GM19372 (cell line): ENCODE measurements at regions not wholly inside any gene's neighbourhood (a gene's known extent, or its start where the extent isn't known, plus 50 kb on each side); places are given as distances from the start of the nearest gene placed in this dataset.
"Not testable (repeated sequence)": the region's sequence is repeated elsewhere in the genome, so short reads cannot be mapped to it uniquely, and the experiment has no call there.

Experiments used
- ATAC-seq: cut with Tn5 transposase; IDR thresholded peaks from one replicate; pipeline ENCODE4 v1.9.1; 2021; ENCODE audit warnings: mild to moderate bottlenecking, low read depth, moderate library complexity; ENCODE audit not compliant: unreplicated experiment

DNA sequence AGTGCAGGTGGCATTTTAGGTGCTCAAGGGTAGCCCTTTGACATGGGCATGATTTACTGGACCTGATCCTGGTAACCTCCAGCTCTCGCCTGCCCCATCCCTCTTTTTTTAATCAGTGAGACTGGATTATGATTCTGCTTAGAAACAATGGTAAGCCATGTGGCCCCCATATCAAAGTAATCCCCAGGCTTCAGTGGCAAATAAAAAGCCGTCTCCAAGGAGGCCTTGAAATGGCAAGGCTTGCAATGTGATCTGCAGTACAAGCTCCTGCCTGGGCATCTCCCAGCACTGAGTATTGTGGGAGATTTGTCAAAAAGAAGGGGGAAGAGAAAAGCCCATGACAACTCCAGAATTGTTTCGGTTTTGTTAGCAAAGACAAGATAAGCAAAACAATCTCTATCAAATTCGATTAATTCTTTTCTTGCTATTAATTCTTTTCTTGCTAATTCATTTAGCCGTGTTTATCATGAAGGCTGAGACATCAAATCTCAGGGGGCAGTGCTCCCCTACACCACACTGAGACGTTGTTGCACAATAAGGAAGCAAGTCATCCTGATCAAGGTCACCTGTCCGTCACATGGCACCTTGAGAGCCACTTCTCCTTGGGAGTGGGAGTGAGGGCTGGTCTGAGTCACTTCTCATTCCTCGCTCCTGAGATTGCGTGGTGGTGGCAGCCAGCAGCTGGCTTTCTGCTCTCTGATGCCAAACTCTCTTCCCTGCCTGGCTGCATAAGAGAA, 312.7 kb upstream of the GATB start:
- no peak for ATAC-seq

DNA sequence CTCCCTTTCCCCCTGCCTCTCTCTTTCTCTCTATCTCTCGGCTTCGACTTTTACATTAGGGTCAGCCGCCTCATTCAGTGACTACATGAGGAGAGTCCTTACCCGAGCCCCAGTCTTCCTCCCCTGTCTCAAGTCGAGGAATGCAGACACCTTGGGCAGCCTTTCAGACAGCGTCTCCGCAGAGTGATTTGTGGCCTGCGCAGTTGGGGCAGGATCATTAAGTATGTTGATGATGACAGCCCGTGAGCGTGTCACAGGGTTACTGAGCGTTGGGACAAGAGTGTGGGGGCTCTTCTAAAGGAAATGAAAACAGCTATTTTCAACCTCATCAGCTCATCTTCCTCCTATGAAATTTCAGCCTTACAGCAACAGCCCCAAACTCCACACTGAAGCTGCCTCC, 312.1 kb upstream of the GATB start:
- no peak for ATAC-seq

DNA sequence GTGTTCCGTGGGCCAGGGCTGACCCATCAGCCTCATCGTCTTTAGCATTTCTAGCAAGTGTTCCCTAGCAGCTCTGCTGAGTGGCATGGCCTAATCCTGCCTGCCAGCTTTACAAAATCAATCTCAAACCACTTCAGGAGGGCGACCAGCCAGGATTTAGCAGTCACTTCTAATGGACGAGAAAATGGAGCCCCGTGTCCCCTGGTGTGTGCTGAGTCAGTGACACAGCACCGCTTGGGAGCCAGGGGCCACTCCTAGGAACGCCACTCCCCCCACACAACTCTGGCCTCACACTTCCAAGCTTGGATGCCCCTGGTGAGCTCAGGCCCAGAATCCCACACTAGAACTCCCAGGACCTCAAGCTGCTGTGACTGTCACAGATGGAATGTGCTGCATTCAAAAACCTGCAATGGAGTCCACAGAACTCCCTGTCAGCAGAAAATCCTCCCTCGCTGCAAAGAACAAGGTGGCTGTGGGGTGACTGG, 311.2 kb upstream of the GATB start:
- ATAC-seq, result no peak

DNA sequence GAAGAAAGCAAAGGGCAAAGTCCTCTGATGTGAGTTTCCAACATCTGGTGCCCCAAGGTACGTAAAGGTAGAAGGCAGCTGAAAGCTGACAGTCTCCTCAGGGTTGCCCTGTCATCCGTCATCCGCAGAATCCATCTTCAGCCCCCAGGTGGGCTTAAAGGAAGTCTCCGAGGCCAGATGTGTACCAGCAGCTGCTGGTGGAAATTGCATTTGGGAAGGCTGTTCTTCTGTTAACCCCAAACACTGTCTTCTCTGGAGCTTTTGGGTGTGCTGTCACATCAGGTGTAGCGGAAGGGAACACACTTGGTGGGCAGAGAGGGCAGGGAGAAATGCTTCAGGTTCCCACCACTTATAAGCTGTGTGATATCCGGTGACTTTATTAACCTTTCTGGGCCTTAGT, 310.0 kb upstream of the GATB start:
- ATAC-seq, result no peak

DNA sequence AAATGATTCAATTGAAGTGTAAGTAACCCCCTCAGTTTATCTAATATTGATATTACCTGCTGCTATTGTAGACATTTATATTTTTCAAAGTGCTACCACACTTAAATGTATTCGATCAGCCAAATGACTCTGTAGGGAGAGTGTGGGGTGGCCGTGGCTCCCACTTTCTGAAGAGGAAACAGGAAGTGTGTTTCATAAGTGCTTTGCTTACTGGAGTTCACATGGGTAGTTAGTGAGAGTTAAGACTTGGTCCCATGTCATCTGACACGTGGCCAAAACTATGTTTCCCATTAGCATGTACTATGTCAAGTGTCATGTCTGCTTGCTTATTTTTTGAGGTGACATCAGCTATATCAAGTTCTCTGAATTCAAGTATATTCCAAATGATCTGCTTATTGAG, 308.1 kb upstream of the GATB start:
- ATAC-seq, result no peak

DNA sequence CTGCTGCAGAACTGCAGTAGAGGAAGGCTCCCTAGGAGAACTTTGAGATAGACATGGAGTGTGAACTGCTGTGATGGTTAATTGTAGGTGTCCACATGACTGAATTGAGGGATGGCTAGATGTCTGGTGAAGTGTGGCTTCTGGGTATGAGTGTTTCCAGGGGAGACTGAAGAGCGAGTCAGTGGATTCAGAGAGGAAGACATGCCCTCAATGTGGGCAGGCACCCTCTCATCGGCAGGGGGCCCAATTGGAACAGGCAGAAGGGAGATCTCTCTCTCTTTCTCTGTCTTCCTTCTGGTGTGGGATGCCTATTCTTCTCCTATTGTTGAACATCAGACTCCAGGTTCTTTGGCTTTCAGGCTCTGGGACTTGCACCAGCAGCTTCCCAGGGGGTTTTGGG, 304.7 kb upstream of the GATB start:
- ATAC-seq, result no peak

DNA sequence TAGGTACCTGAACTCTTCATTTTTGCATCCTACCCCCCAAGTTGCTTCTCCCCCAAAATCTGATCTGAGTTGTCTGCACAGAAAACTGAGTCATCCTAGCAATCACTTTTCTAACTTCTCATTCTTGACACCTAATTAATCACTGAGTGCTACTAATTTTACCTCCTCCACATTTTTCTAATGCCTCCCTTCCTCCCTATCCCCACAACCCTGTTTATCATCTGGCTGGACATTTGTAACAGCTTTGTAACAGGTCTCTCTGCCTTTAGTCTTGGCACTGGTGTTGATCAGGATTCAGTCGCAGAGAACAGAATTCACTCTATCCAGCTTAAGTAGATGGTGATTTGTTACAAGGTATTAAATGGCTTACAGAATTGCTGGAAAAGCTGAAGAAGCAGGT, 303.9 kb upstream of the GATB start:
- no peak for ATAC-seq

DNA sequence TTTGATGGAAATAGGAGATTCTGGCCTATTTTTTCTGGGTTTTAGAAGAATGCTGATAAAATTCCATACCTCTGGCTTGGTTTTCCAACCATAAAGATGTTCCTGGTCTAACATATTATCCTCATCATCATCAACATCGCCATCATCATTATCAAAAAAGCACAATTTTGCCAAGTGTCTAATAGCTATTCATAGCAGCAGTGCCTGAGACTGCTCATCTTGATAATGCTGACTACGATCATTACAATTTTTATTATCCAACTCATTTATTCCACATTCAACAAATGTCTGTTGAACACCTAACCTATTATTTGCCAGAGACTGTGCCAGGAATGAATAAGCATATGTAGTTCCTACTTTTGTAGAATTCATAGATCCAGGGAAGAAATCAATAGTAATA, 303.5 kb upstream of the GATB start:
- ATAC-seq, result no peak

DNA sequence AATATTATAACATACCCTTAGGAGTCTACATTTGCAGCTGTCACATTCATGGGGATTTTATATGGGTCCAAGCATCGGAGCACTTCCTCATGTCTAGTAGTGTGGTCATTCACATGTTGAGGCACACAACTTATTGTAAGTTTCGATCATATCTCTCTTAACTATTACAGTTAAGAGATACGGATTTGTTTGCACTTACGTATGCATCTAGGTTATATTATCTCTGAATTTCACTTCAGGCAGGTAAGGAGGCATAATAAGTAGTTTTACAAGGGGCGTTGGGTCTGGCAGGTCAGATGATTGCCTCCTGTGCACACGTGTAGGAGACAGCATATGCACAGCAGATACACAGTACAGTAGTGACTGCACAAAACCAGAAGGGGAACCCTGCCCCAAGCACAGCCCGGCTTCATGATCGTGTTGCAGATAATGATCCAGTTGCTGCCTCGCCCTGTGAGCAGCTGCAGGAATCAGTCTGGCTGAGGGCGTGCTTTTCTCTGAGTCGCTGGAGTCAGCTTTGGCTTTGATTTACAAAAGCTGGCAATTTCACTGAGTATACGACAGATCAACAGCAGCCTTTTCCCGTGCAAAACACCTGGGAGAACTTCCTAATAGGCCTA, 302.9 kb upstream of the GATB start:
- ATAC-seq, result no peak

DNA sequence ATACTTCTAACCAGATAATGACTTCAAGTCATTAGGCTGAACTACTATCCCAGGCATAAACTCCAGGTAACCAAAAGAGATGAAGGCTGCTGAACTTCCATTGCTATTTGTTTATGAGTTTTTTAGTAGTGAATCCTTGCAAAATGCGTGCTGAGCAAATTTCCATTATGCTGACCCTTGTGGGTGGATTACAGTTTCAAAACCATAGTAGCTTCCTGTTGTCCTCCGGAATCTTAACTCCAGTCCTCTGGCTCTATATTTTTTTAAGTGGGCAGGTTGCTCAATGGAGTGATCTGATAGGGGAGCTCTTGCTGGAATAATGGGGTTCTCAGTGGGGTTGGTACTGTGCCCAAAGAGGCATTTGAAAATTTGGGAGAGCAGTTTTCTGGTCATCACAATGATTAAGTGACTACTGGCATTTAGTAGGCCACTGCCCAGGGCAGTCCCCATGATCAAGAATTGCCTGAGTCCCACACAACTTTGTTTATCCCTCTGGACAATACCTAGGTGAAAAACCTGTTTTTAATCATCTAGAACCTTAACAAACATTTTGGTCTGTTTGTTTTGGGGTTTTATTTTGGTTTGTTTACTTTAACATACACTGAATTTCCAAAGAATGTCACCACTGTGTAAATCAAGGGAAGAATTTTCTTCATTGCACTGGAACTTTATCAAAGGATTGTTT, 302.3 kb upstream of the GATB start:
- no peak for ATAC-seq

DNA sequence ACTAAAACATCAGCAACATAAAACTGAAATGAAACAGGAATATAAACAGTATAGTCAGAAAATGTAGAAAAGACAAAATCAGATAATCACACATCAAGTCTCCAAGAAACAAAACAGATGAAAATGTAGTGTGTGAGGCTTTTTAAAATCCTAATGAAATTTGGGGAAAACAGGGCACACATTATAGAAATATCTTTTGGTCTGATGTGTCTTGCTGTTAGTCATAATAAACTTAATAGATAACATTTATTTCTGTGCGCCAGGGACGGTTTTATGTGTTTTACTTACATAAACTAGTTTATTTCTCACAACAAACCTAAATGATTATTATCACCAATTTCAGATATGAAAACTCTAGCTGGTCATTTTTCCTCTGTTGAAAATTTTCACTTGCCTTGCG, 293.9 kb upstream of the GATB start:
- no peak for ATAC-seq

DNA sequence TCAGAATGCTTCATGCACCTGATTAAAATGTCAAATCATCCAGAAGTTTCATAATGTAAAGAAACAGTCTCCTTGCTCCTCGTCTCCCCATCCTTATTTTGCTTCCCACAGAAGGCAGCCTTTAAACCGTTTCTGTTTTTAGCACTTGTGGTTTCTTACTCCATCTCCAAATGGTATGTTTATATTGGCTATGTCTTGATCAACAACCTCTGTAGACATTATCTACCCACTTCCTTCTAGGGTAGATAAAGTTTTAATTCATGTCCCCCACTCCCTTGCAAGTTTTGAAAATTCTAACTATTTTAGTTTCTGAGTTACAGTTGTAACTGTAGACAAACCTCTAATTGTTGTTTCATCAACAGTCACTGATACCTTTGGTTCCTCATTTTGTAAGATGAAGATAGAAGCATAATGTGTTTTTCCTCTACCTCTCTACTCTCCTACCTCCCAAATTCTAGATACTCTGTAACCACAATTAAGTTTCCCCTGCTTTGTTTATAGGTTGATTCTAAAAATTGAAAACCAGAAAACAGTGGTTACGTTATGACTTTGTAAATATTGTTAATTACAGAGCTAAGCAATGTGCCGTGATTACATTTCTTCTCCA, 291.7 kb upstream of the GATB start:
- ATAC-seq, result no peak

DNA sequence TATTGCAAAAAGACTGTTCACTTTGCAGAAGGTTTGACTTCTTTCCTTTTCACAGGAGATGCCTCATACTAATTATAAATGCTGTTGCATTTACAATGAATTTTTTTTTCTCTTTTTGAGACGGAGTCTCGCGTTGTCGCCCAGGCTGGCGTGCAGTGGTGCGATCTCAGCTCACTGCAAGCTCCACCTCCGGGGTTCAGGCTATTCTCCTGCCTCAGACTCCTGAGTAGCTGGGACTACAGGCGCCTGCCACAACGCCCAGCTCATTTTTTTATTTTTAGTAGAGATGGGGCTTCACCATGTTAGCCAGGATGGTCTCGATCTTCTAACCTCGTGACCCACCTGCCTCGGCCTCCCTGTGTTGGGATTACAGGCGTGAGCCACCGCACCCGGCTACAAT, 290.5 kb upstream of the GATB start:
- not testable (repeated sequence) for ATAC-seq

DNA sequence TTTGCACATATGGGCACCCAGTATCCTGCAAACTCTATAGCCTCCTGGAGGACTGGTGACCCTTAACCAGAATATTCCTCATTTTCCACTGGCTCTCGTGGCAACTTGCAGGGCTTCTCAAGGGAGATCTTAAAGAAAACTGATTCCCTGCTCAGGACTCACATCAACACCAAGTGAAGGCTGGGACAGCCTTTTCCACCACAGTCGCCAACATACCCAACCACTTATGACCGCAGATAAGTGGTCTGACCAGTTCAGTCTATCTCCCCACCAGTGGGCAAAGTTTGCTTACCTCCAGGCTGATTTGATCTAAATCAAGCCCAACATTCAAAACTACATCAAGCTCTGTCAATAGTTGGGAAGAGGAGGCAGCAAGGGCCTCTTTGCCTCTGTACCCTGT, 289.3 kb upstream of the GATB start:
- ATAC-seq, result no peak

DNA sequence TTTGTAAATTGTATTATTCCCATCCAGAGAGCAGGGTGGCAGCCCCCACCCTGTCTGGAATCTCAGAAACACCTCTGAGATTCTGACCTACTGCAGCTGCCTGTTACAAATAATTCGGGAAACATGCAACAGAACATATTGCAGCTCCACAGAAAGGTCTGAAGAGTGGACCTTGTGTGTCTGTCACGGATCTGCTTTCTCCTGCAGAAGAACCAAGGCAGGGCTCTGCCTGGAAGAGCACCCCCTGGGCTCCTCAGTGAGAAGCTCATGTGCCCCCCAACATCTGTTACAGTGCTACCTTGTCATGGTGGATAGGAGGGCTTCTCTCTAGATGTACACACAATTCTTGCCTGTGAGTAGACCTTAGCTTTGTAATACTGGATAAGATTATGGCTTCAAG, 286.6 kb upstream of the GATB start:
- no peak for ATAC-seq

DNA sequence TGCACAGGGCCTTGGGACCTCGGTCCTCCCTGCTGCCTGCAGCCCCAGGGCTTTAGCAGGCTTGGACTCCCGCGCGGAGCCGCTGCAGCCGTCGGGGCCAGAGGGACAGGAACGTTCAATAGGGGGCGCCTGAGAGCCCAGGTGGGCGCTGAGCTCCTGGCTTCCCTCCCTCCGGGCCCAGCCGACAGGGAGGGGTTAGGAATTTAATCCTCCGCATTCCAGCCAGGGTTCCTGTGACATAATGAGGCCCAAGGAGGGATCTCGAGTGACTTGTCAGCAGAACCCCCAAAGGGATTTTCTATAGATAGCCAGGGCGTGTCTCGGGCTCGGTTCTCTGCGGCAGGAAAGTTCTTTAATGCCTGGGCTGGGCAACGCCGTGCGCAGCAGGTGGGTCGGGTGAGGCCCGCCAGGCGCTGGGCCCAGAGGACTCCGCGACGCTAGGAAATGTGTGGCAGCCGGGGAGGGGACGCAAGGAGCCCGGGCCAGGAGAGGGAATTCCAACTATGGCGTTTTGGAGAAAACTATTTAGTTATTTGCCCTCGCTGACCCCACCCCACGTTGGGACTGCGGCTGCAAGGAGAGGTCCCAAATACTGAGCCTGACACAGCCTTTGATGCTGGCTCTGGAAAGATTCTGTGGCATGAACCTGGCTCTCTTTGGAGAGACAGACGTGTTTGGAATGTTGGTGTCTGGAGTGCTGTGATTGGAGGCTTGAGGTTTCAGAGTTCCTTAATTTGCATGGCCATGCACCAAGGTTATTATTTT, 285.2 kb upstream of the GATB start:
- peak; percentile 51 for ATAC-seq

DNA sequence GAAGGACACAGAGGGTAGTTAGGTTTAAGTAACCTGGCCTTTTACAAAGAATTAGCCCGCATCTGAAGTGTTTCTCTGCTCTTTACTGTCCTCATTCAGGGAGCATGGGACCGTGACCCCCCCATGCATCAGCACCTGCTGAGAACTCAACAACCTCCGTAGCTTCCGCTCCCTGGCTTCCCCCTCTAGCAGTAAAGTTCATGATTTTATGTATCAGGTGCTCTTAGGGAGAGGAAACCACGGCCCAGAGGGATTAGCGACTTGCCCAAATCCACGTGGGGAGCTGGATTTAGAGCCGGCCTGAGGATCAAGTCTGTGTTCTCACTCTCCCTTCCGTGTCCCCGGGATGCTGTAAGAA, 284.6 kb upstream of the GATB start:
- ATAC-seq, result peak; percentile 25

DNA sequence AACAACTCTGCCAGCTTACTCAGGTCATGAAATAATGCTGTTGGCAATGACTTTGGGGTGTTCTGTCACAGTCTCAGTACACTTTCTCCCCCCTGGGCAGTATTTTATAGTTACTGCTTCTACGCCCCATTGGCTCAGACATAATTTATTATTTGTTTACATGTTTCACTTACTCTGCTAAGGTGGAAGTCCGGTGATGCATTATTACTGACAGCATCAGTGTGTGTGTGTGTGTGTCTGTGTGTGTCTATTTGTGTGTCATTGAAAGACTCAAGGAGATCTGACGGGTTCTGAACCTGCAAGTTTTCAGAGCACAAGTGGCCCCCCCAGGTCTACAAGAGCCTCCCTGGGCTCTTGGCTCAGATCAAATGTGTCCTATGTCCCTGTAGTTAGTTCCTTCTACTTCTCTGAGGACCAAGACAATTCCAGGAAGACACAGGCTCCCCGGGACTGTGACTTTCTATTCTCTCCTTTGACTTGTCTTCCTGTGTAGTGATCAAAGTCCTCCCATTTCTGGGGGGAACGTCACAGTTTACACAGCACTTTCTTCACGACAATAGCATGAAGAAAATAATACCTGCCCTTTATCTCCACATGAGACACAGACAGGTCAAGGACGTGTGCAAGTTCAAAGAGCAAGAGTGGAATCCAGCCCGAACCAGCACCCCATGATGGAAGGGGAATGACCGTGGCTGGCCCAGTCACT, 283.7 kb upstream of the GATB start:
- no peak for ATAC-seq

DNA sequence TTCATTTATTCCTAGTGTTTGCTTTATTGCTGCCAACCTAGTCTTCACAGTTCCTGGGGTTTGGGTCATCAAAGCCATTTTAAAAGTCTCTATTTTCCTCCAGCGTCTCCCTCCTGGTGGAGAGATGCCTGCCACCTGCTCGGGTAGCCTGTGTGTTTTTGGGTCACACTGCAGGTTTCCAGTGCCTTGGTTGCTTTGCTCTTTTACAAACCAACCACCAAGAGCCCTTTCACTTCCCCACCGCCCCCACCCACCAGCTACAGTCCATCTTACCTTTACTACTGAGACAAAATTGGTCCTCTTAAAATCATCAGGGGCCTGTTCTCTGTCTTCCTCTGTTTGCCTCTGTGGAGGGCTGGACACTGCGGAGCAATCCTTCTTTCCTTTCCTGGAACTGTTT, 280.5 kb upstream of the GATB start:
- ATAC-seq, result no peak

DNA sequence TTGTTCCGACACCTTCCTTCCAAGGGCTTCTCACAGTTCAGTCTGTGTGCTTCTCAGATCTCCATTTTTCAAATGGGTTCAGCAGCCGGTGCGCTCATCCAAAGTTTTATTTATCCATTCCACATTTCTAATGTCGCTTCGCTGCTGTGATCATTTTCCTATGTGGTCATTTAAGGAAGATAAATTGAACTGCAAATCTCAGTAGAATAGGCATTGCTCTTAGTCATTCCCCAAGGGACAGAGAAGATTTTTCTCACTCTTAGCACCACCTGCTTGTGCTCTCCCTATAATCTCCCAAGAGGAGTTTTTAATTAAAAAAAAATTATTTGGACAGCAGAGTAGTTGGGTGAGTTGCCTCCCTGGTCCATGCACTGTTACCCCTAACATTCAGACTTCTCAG, 278.9 kb upstream of the GATB start:
- ATAC-seq, result no peak
